HG02885 (cell line): ENCODE measurements at regions not wholly inside any gene's neighbourhood (a gene's known extent, or its start where the extent isn't known, plus 50 kb on each side); places are given as distances from the start of the nearest gene placed in this dataset.

Source experiments
- ATAC-seq: cut with Tn5 transposase; IDR thresholded peaks from one replicate; pipeline ENCODE4 v1.9.1; 2021; ENCODE audit warnings: mild to moderate bottlenecking; ENCODE audit not compliant: unreplicated experiment, poor library complexity

GRCh38 chr11:28536504-28537267 lies 428.5 kb downstream of the METTL15 start:
- ATAC-seq, result no peak

GRCh38 chr11:28535677-28536076 lies 427.5 kb downstream of the METTL15 start:
- ATAC-seq, result no peak

GRCh38 chr11:28529540-28530410 lies 421.6 kb downstream of the METTL15 start:
- no peak for ATAC-seq

- no peak for ATAC-seq
Observed at GRCh38 chr11:28529046-28529445, 420.9 kb downstream of the METTL15 start.

- ATAC-seq, result no peak
Observed at GRCh38 chr11:28528217-28528616, 420.0 kb downstream of the METTL15 start.

GRCh38 chr11:28526406-28526751 lies 418.2 kb downstream of the METTL15 start:
- no peak for ATAC-seq

GRCh38 chr11:28525636-28526405 lies 417.6 kb downstream of the METTL15 start:
- ATAC-seq, result no peak

GRCh38 chr11:28524098-28524497 lies 415.9 kb downstream of the METTL15 start:
- ATAC-seq, result no peak

- ATAC-seq, result no peak
Observed at GRCh38 chr11:28521075-28521474, 412.9 kb downstream of the METTL15 start.

GRCh38 chr11:28520291-28520690 lies 412.1 kb downstream of the METTL15 start:
- ATAC-seq, result no peak

GRCh38 chr11:28518825-28519224 lies 410.6 kb downstream of the METTL15 start:
- no peak for ATAC-seq

- ATAC-seq, result no peak
Observed at GRCh38 chr11:28517621-28518020, 409.4 kb downstream of the METTL15 start.

- no peak for ATAC-seq
Observed at GRCh38 chr11:28514391-28514790, 406.2 kb downstream of the METTL15 start.

GRCh38 chr11:28512143-28512756 lies 404.1 kb downstream of the METTL15 start:
- ATAC-seq, result no peak

GRCh38 chr11:28505232-28505631 lies 397.0 kb downstream of the METTL15 start:
- ATAC-seq, result no peak

GRCh38 chr11:28504555-28505110 lies 396.4 kb downstream of the METTL15 start:
- ATAC-seq, result no peak

- ATAC-seq, result no peak
Observed at GRCh38 chr11:28495333-28495732, 387.1 kb downstream of the METTL15 start.

- no peak for ATAC-seq
Observed at GRCh38 chr11:28491431-28491830, 383.2 kb downstream of the METTL15 start.

GRCh38 chr11:28490773-28491382 lies 382.7 kb downstream of the METTL15 start:
- no peak for ATAC-seq

GRCh38 chr11:28488336-28488735 lies 380.1 kb downstream of the METTL15 start:
- no peak for ATAC-seq
